Erythroblast (primary cell): ENCODE measurements at regions not wholly inside any gene's neighbourhood (a gene's known extent, or its start where the extent isn't known, plus 50 kb on each side); places are given as distances from the start of the nearest gene placed in this dataset.
"Not testable (repeated sequence)": the region's sequence is repeated elsewhere in the genome, so short reads cannot be mapped to it uniquely, and the experiment has no call there.

Experiments used
- DNase-seq, 2 experiments: peaks; one replicate each; lab custom pipeline; 2025; lab: John Stamatoyannopoulos, UW
- GATA1 ChIP-seq: IDR thresholded peaks from 2 replicates; pipeline ENCODE4 v1.6.1; 2011; ENCODE audit warnings: low read depth, mild to moderate bottlenecking, control low read depth, low read length, moderate library complexity
- POLR2A ChIP-seq: IDR thresholded peaks from 2 replicates; pipeline ENCODE4 v1.6.1; 2011; ENCODE audit warnings: mild to moderate bottlenecking, low read length

DNA sequence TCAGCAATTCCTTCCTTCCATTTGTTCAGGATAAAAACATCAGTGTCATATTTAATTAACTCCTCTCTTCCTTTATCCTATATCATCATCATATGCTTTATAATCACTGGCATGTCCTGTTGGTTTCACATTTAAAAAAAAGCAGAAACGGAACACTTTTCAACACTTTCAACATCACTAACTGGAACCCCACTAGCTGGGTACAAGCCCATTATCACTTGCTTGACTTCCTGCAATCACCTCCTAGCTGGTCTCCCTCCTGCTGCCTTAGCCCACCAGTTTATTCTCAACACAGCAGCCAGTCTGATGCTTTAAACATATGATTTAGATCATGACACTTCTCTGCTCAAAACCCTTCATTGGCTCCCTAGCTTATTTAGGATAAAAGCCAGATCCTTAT lies 116.4 kb upstream of the LSM6 start:
- DNase-seq, result no peak
- TF ChIP-seq GATA1 (no peak), POLR2A (no peak)

DNA sequence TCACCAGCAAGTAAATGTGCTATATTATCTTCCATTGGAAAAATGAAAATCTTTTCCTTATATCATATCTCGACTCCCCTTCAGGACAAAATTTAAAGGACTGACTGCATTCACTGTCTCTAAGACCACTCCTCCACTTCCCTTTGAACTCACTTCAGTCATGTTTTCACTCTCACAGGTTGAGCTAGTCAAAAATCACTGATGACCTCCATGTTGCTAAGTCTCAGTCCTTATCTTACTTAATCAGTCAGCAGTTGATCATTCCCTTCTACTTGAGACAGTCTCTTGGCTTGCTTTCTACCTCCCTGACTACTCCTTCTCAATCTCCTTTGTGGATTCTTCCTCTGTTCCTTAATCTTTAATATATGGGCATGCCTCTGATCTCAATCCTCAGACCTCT lies 117.0 kb upstream of the LSM6 start:
- TF ChIP-seq POLR2A, result no peak
- TF ChIP-seq GATA1, result no peak
- DNase-seq, result no peak

- TF ChIP-seq POLR2A (no peak), GATA1 (no peak)
- no peak for DNase-seq
Measured at GRCh38 chr4:146054676-146055075, 116.1 kb upstream of the ZNF827 start.

- DNase-seq, result no peak
- TF ChIP-seq POLR2A, result no peak
- TF ChIP-seq GATA1, result no peak
Measured at GRCh38 chr4:146053891-146054290, 115.3 kb upstream of the ZNF827 start.

DNA sequence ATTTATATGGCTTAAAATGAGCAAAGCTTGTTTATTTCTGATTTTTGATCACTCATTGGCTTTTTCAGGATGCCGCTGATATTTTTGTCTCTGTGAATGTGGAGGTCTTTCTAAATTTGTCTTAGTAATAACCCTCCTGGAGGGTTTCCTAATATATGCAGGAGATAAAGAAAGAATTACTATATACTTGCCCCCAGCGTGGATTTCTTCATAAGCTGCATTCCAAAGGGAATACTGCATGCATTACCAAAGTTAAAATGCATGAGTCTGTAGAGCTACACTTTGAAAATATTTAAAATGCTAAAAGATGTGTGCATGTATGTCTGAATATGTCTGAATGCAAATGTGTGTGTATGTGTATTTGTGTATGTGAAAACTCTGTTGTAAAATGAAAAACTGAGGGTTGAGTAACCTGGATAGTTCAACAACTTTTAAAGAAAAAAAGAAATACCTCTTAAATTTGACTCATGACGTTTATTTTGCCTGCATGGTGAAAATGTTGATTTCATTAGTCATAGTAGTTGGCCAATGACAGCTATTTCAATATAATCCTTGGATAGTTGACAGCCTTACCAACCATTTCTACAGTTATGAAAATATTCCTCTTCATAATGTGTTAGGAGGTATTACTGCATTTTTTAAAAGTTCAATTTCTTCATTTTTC lies 113.2 kb upstream of the ZNF827 start:
- DNase-seq, result no peak
- no peak for TF ChIP-seq GATA1
- TF ChIP-seq POLR2A, result no peak

DNA sequence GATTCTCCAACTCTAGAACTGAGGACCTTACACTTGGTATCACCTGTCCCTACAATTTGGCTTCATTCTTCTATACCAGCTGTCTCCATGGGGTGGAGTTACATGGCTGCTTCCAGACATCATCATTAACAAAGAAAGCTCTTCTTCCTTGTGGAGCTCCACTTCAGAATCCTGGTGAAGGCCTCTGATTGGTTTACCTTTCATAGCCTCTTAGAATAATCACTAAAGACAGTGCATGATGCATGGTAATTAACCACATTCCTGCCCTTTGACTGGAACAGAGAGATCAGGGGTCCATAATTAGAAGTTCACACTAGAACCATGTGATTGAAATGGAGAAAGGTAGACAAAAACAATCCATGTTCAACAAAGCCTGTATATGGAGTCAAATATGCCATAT lies 112.6 kb upstream of the ZNF827 start:
- DNase-seq, result no peak
- TF ChIP-seq GATA1, result no peak
- TF ChIP-seq POLR2A, result no peak

- TF ChIP-seq GATA1, result no peak
- TF ChIP-seq POLR2A, result no peak
- DNase-seq, result no peak
Measured at GRCh38 chr4:146049802-146050201, 111.2 kb upstream of the ZNF827 start.

- DNase-seq, result not testable (repeated sequence)
Measured at GRCh38 chr4:146047768-146048167, 109.1 kb upstream of the ZNF827 start.

- TF ChIP-seq GATA1, result no peak
- TF ChIP-seq POLR2A, result no peak
- no peak for DNase-seq
Measured at GRCh38 chr4:146041139-146042004, 102.7 kb upstream of the ZNF827 start.

DNA sequence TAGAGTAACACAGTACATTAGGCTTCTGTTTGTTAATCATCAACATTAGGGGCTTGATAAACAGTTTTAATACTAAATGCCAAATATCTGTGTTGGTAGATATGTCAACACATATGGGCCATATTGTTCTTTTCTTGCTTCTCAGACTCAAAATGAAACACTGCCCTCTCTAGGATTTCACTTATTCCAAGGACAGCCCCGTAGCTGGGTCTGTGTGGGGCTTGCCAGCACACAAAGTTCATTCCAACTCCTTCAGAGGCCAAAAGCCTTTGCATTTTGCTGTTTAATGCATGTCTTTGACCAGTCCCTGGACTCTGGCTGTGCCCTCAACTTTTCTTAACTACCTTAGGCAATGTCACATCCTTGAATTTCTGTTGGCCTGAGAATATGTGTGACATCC lies 102.0 kb upstream of the ZNF827 start:
- TF ChIP-seq POLR2A (no peak), GATA1 (no peak)
- DNase-seq, result no peak

GRCh38 chr4:146033149-146033548 lies 94.5 kb upstream of the ZNF827 start:
- no peak for DNase-seq
- no peak for TF ChIP-seq GATA1
- TF ChIP-seq POLR2A, result no peak

DNA sequence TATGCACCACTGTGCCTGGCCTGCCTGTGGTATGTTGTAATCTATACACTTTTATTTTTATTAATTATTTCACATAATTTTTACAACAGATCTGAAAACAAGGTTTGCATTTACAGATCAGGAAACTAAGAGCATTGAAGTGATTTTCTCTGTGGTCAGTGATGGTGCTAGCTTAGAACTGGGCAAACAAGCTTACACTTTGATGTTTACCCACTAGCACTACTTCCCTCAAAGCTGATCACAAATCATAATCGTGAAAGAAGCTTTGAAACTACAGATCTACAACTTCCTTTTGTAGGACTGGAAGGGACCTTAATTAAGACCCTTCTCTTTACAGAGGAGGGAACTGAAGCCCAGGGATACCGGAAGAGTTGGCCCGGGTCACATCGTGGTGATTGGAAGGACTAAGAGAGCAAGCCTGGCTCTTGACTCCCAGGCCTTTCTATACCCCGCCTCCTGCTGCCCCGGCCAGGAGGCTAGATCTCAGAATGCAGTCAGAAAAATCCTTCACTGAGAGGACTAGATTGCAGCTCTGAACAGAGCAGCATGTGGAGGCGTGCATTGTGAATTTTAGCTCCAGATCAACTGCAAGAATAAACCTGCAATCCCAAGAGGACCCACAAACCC lies 93.7 kb upstream of the ZNF827 start:
- DNase-seq, result no peak
- TF ChIP-seq GATA1 (no peak), POLR2A (no peak)

DNA sequence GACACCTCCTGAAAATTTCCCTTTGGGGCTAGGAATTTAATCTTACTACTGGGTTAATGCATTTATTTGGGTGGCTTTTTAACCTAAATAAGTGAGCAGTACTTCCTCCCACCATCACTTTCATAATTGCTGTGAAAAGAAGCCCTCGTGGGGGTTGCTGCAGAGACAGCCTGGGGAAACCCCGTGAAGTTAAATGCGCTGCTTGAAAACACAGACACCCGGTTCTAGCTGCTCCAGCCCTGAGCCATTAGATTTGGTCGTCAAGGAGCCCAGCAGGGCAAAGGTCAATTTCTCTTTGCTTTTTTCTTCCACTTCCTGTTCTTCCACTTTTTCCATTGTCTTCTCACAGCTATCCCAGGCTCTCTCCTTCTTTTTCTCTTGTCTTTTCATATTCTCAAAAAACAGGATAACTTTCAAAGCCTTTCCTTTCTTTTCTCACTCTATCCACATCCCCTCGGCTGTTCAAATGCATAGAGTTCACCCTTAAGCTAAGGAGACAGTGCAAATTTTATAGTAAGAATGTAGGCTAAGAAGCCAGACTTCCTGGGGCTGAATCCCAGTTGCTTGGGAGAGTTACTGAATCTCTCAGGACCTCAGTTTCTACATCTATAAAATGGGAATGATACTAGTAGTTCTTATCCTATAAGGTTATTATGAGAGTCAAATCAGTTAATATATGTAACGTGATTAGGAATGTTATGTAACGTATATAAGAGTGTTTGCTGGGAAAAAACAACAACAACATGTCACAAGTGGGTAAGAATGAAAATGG lies 91.5 kb upstream of the ZNF827 start:
- TF ChIP-seq GATA1 (no peak), POLR2A (no peak)
- no peak for DNase-seq

- no peak for DNase-seq
- no peak for TF ChIP-seq GATA1
- TF ChIP-seq POLR2A, result no peak
Measured at GRCh38 chr4:146029147-146029546, 90.5 kb upstream of the ZNF827 start.
